ENCODE measurements at regions not wholly inside any gene's neighbourhood (a gene's known extent, or its start where the extent isn't known, plus 50 kb on each side); places are given as distances from the start of the nearest gene placed in this dataset.
"Not testable (repeated sequence)": the region's sequence is repeated elsewhere in the genome, so short reads cannot be mapped to it uniquely, and the experiment has no call there.

- DNase-seq (ENCODE audit: low read depth), result no peak
- no peak for TF ChIP-seq CTCF (conservative IDR thresholded peaks at IDR 0.05; ENCODE audit: low read depth, low read length)
- H3K4me3 ChIP-seq (ENCODE audit: low read depth, low read length), result no peak overlapping the region
Measured at GRCh38 chr3:110989446-110989845, 82.2 kb upstream of the NECTIN3 start.

GRCh38 chr3:110995461-110996231 is 76.0 kb upstream of the NECTIN3 start:
- no peak for TF ChIP-seq CTCF (conservative IDR thresholded peaks at IDR 0.05; ENCODE audit: low read depth, low read length)
- no peak for DNase-seq (ENCODE audit: low read depth)
- no peak overlapping the region for H3K4me3 ChIP-seq (ENCODE audit: low read depth, low read length)

GRCh38 chr3:110998766-110999165 is 72.8 kb upstream of the NECTIN3 start:
- not testable (repeated sequence) for DNase-seq (ENCODE audit: low read depth); H3K4me3 ChIP-seq (ENCODE audit: low read depth, low read length)

GRCh38 chr3:111006485-111006884 is 65.1 kb upstream of the NECTIN3 start:
- DNase-seq (ENCODE audit: low read depth); H3K4me3 ChIP-seq (ENCODE audit: low read depth, low read length): not testable (repeated sequence)
- TF ChIP-seq CTCF (conservative IDR thresholded peaks at IDR 0.05; ENCODE audit: low read depth, low read length), result peak; percentile 31

- TF ChIP-seq CTCF (conservative IDR thresholded peaks at IDR 0.05; ENCODE audit: low read depth, low read length), result peak; percentile 56
- no peak for DNase-seq (ENCODE audit: low read depth)
- no peak overlapping the region for H3K4me3 ChIP-seq (ENCODE audit: low read depth, low read length)
Measured at GRCh38 chr3:111012388-111013248, 59.0 kb upstream of the NECTIN3 start.

Data from epithelial cell of proximal tubule (primary cell).